BLaER1 (cell line): ENCODE measurements at regions not wholly inside any gene's neighbourhood (a gene's known extent, or its start where the extent isn't known, plus 50 kb on each side); places are given as distances from the start of the nearest gene placed in this dataset.
"Not testable (repeated sequence)": the region's sequence is repeated elsewhere in the genome, so short reads cannot be mapped to it uniquely, and the experiment has no call there.

Experiments used
- H3K27ac ChIP-seq: shearing (Covaris generic); formaldehyde crosslinking; 2 replicates; pipeline ENCODE4 v1.8.1; 2022
- H3K27me3 ChIP-seq: shearing (Covaris generic); formaldehyde crosslinking; 2 replicates; pipeline ENCODE4 v1.8.1; 2022
- H3K36me3 ChIP-seq: shearing (Covaris generic); formaldehyde crosslinking; 2 replicates; pipeline ENCODE4 v1.8.1; 2022
- H3K4me1 ChIP-seq: shearing (Covaris generic); formaldehyde crosslinking; 2 replicates; pipeline ENCODE4 v1.8.1; 2022
- H3K4me2 ChIP-seq: shearing (Covaris generic); formaldehyde crosslinking; 2 replicates; pipeline ENCODE4 v1.8.1; 2022
- H3K4me3 ChIP-seq: shearing (Covaris generic); formaldehyde crosslinking; 2 replicates; pipeline ENCODE4 v1.8.1; 2022
- H3K9ac ChIP-seq: shearing (Covaris generic); formaldehyde crosslinking; 2 replicates; pipeline ENCODE4 v1.8.1; 2022
- H3K9me3 ChIP-seq: shearing (Covaris generic); formaldehyde crosslinking; 2 replicates; pipeline ENCODE4 v1.8.1; 2022
- H4K20me1 ChIP-seq: shearing (Covaris generic); formaldehyde crosslinking; 2 replicates; pipeline ENCODE4 v1.8.1; 2022
- Cebpa-rat ChIP-seq: shearing (Covaris generic); IDR thresholded peaks from 2 replicates; pipeline ENCODE4 v1.8.1; 2022

GRCh38 chr13:80160110-80160509, 180.8 kb downstream of the SPRY2 start:
- no peaks in the 10 kb centered on the region for H4K20me1 ChIP-seq
- no peak overlapping the region for H3K4me3 ChIP-seq
- no peaks in the 10 kb centered on the region for H3K36me3 ChIP-seq
- H3K27ac ChIP-seq = no peak overlapping the region
- H3K4me2 ChIP-seq = no peak overlapping the region
- H3K9ac ChIP-seq = no peak overlapping the region
- no peaks in the 10 kb centered on the region for H3K9me3 ChIP-seq
- TF ChIP-seq Cebpa-rat = no peak
- H3K4me1 ChIP-seq = no peaks in the 10 kb centered on the region
- no peaks in the 10 kb centered on the region for H3K27me3 ChIP-seq

- Histone ChIP-seq H3K9me3 (no peaks in the 10 kb centered on the region), H3K4me1 (no peaks in the 10 kb centered on the region), H3K4me3 (no peak overlapping the region), H3K9ac (no peak overlapping the region), H3K36me3 (no peaks in the 10 kb centered on the region), H3K27ac (no peak overlapping the region), H3K27me3 (no peaks in the 10 kb centered on the region), H4K20me1 (no peaks in the 10 kb centered on the region), H3K4me2 (no peak overlapping the region)
- TF ChIP-seq Cebpa-rat = no peak
Measured at GRCh38 chr13:80157261-80157932, 183.5 kb downstream of the SPRY2 start.

- not testable (repeated sequence) for H3K4me2 ChIP-seq, H3K36me3 ChIP-seq, H3K9me3 ChIP-seq, H3K27me3 ChIP-seq, H3K9ac ChIP-seq, H3K27ac ChIP-seq, H4K20me1 ChIP-seq, H3K4me1 ChIP-seq, H3K4me3 ChIP-seq
Measured at GRCh38 chr13:80152142-80152541, 188.8 kb downstream of the SPRY2 start.

- Histone ChIP-seq H3K36me3 (no peaks in the 10 kb centered on the region), H3K4me2 (no peak overlapping the region), H3K27me3 (no peaks in the 10 kb centered on the region), H3K4me3 (no peak overlapping the region), H3K9me3 (peaks cover 8% of the 10 kb centered on the region; the same call in 1 of the 2 replicates), H3K9ac (no peak overlapping the region), H4K20me1 (no peaks in the 10 kb centered on the region), H3K27ac (no peak overlapping the region), H3K4me1 (no peaks in the 10 kb centered on the region)
- TF ChIP-seq Cebpa-rat = no peak
Measured at GRCh38 chr13:80151016-80151415, 189.9 kb downstream of the SPRY2 start.

- Histone ChIP-seq H3K27ac (no peak overlapping the region), H3K4me1 (no peaks in the 10 kb centered on the region), H3K4me3 (no peak overlapping the region), H3K9ac (no peak overlapping the region), H3K4me2 (no peak overlapping the region), H4K20me1 (no peaks in the 10 kb centered on the region), H3K27me3 (no peaks in the 10 kb centered on the region), H3K9me3 (peaks cover 8% of the 10 kb centered on the region; the same call in 1 of the 2 replicates), H3K36me3 (no peaks in the 10 kb centered on the region)
- no peak for TF ChIP-seq Cebpa-rat
Measured at GRCh38 chr13:80149736-80150135, 191.2 kb downstream of the SPRY2 start.

- Histone ChIP-seq H3K4me2 (no peak overlapping the region), H3K27me3 (no peaks in the 10 kb centered on the region), H3K27ac (no peak overlapping the region), H3K36me3 (no peaks in the 10 kb centered on the region), H3K4me1 (no peaks in the 10 kb centered on the region), H3K9me3 (no peaks in the 10 kb centered on the region), H4K20me1 (no peaks in the 10 kb centered on the region), H3K9ac (no peak overlapping the region), H3K4me3 (no peak overlapping the region)
- no peak for TF ChIP-seq Cebpa-rat
Measured at GRCh38 chr13:80145171-80145690, 195.7 kb downstream of the SPRY2 start.

GRCh38 chr13:80144493-80144892, 196.4 kb downstream of the SPRY2 start:
- TF ChIP-seq Cebpa-rat = no peak
- H3K9ac ChIP-seq = no peak overlapping the region
- no peak overlapping the region for H3K4me2 ChIP-seq
- H3K4me3 ChIP-seq = no peak overlapping the region
- H3K36me3 ChIP-seq = no peaks in the 10 kb centered on the region
- no peaks in the 10 kb centered on the region for H3K27me3 ChIP-seq
- no peaks in the 10 kb centered on the region for H4K20me1 ChIP-seq
- no peaks in the 10 kb centered on the region for H3K4me1 ChIP-seq
- no peaks in the 10 kb centered on the region for H3K9me3 ChIP-seq
- H3K27ac ChIP-seq = no peak overlapping the region

- no peak for TF ChIP-seq Cebpa-rat
- H3K27ac ChIP-seq = no peak overlapping the region
- H3K27me3 ChIP-seq = no peaks in the 10 kb centered on the region
- H3K4me1 ChIP-seq = no peaks in the 10 kb centered on the region
- no peaks in the 10 kb centered on the region for H3K36me3 ChIP-seq
- H3K9me3 ChIP-seq = no peaks in the 10 kb centered on the region
- H3K9ac ChIP-seq = no peak overlapping the region
- H3K4me3 ChIP-seq = no peak overlapping the region
- no peaks in the 10 kb centered on the region for H4K20me1 ChIP-seq
- no peak overlapping the region for H3K4me2 ChIP-seq
Measured at GRCh38 chr13:80141123-80141849, 199.6 kb downstream of the SPRY2 start.

GRCh38 chr13:80140685-80141084, 200.2 kb downstream of the SPRY2 start:
- Histone ChIP-seq H3K27me3 (no peaks in the 10 kb centered on the region), H3K27ac (no peak overlapping the region), H3K9ac (no peak overlapping the region), H3K36me3 (no peaks in the 10 kb centered on the region), H3K4me1 (no peaks in the 10 kb centered on the region), H3K4me3 (no peak overlapping the region), H3K9me3 (no peaks in the 10 kb centered on the region), H4K20me1 (no peaks in the 10 kb centered on the region), H3K4me2 (no peak overlapping the region)
- TF ChIP-seq Cebpa-rat = no peak

- H4K20me1 ChIP-seq = no peaks in the 10 kb centered on the region
- H3K27ac ChIP-seq = no peak overlapping the region
- no peak overlapping the region for H3K4me2 ChIP-seq
- TF ChIP-seq Cebpa-rat = no peak
- H3K4me1 ChIP-seq = no peaks in the 10 kb centered on the region
- H3K36me3 ChIP-seq = no peaks in the 10 kb centered on the region
- no peaks in the 10 kb centered on the region for H3K9me3 ChIP-seq
- H3K4me3 ChIP-seq = no peak overlapping the region
- no peak overlapping the region for H3K9ac ChIP-seq
- H3K27me3 ChIP-seq = no peaks in the 10 kb centered on the region
Measured at GRCh38 chr13:80139196-80139595, 201.7 kb downstream of the SPRY2 start.
